ENCODE measurements at regions not wholly inside any gene's neighbourhood (a gene's known extent, or its start where the extent isn't known, plus 50 kb on each side); places are given as distances from the start of the nearest gene placed in this dataset.

GRCh38 chr13:109576331-109576813 lies 210.0 kb downstream of the IRS2 start:
- Mint-ChIP-seq H3K4me3 (no peak overlapping the region), H3K4me1 (peaks cover 0 to 5% of the 10 kb centered on the region in 2 experiments; a peak in 2 of 4 replicates), H3K9me3 (no peaks in the 10 kb centered on the region), H3K27me3 (ENCODE audit: low read depth) (no peaks in the 10 kb centered on the region), H3K36me3 (ENCODE audit: insufficient read depth in 1 of 3, low read depth in 3 of 3) (no peaks in the 10 kb centered on the region; a peak in 1 of 7 replicates), H3K27ac (no peak overlapping the region; a peak in 2 of 7 replicates)
- no peak overlapping the region for H2BK15ac ChIP-seq (ENCODE audit: low read depth, low read length)
- no peak for DNase-seq
- H3K23me2 ChIP-seq (ENCODE audit: insufficient read length, low read depth, low read length, poor library complexity, severe bottlenecking): no peaks in the 10 kb centered on the region
- no peak overlapping the region for H2AK5ac ChIP-seq (ENCODE audit: insufficient read length, low read length)
- H3K27me3 ChIP-seq (ENCODE audit: insufficient read depth, low read length): no peaks in the 10 kb centered on the region
- no CpG with 5 or more reads among the region's 6 CpGs for WGBS (ENCODE audit: extremely low coverage, insufficient read length, low lambda C conversion rate)
- no peak overlapping the region for H4K5ac ChIP-seq (ENCODE audit: insufficient read length, low read depth, low read length)
- H3K79me2 ChIP-seq (ENCODE audit: insufficient read depth, low read length): no peaks in the 10 kb centered on the region
- no peak overlapping the region for H2BK20ac ChIP-seq (ENCODE audit: low read depth, low read length, poor library complexity, severe bottlenecking)
- no peaks in the 10 kb centered on the region for H4K20me1 ChIP-seq (ENCODE audit: control insufficient read depth, insufficient read depth, insufficient read length)
- no peak overlapping the region for H3K4ac ChIP-seq (ENCODE audit: low read depth, low read length)
- H2BK120ac ChIP-seq (ENCODE audit: low read depth, low read length, poor library complexity, severe bottlenecking): no peak overlapping the region
- no peak overlapping the region for H2BK12ac ChIP-seq (ENCODE audit: insufficient read length, low read depth, low read length)
- no peak overlapping the region for H2BK5ac ChIP-seq (ENCODE audit: insufficient read length, low read length)
- H3K79me1 ChIP-seq (ENCODE audit: insufficient read depth, low read depth, low read length, poor library complexity, severe bottlenecking): no peaks in the 10 kb centered on the region
- H3K56ac ChIP-seq (ENCODE audit: insufficient read length, low read depth, low read length): no peak overlapping the region
- H2AFZ ChIP-seq (ENCODE audit: low read length): no peak overlapping the region
- H3K4me1 ChIP-seq (ENCODE audit: insufficient read depth, low read length): no peaks in the 10 kb centered on the region
- TF ChIP-seq CTCF (conservative IDR thresholded peaks at IDR 0.05): no peak
- H3K9ac ChIP-seq (ENCODE audit: extremely low read depth, insufficient read length, low read length): no peak overlapping the region
- H3K23ac ChIP-seq (ENCODE audit: insufficient read length, low read depth, low read length): no peak overlapping the region
- H3K9me3 ChIP-seq (ENCODE audit: control insufficient read depth, low read depth, low read length): no peaks in the 10 kb centered on the region
- H3T11ph ChIP-seq (ENCODE audit: low read length): no peak overlapping the region
- no peak overlapping the region for H3K14ac ChIP-seq (ENCODE audit: insufficient read depth, low read length)
- H4K8ac ChIP-seq (replicated peaks; ENCODE audit: insufficient read length, low read depth, low read length): no peak overlapping the region
- no peak overlapping the region for H3K18ac ChIP-seq (ENCODE audit: insufficient read length, low read depth, low read length)
- no peak overlapping the region for H4K91ac ChIP-seq (ENCODE audit: insufficient read length, low read depth, low read length)
- no peak overlapping the region for H3K4me2 ChIP-seq (ENCODE audit: insufficient read depth, insufficient read length, low read length)
- no peak overlapping the region for H3K27ac ChIP-seq (ENCODE audit: insufficient read length, low read depth, low read length)

Data from H9 (cell line).